A549 (cell line): ENCODE measurements at regions not wholly inside any gene's neighbourhood (a gene's known extent, or its start where the extent isn't known, plus 50 kb on each side); places are given as distances from the start of the nearest gene placed in this dataset.

Experiments
- ATAC-seq, 2 experiments: fragments of 200-7000 bp in 1 of 2; fragments of >200 bp in 1 of 2; cut with Nextera tagmentation in 1 of 2; cut with Tn5 transposase in 1 of 2; 3 replicates each; pipeline versions ENCODE4 v1.8.0 to v1.9.1; 2018 to 2020; ENCODE audit warnings: mild to moderate bottlenecking in 1 of 2, moderate library complexity in 1 of 2
- CTCF ChIA-PET: fragments of 300-600 bp; sonication (Branson Sonifier 250); formaldehyde crosslinking; extraction: SDS; loops from one replicate; lab custom pipeline; 2021; ENCODE audit warnings: antibody characterized with exemption, inconsistent platforms; lab: Yijun Ruan, JAX
- POLR2A ChIA-PET: fragments of 350-600 bp; formaldehyde crosslinking; extraction: SDS; loops from one replicate; lab custom pipeline; 2021; ENCODE audit warnings: antibody characterized with exemption, inconsistent platforms; lab: Yijun Ruan, JAX
- DNase-seq, 2 experiments: peaks; one replicate each; pipeline versions ENCODE4 v3.0.0 to v3.0.0-alpha.2; 2011 to 2016; ENCODE audit warnings: low read depth in 1 of 2, low spot score in 1 of 2
- FAIRE-seq: peaks from 2 replicates; lab custom pipeline; 2011; peaks lifted over from hg19 to GRCh38; lab: Jason Lieb, UNC
- H3K27ac ChIP-seq, 2 experiments: fragments of >200 bp; sonication (Bioruptor Twin); formaldehyde crosslinking; 3 replicates each; pipeline ENCODE4 v1.5.1; 2016 to 2017
- H3K4me1 ChIP-seq: fragments of >200 bp; sonication (Bioruptor Twin); formaldehyde crosslinking; 3 replicates; pipeline ENCODE4 v1.6.1; 2016
- H3K4me2 ChIP-seq: fragments of >200 bp; sonication (Bioruptor Twin); formaldehyde crosslinking; 3 replicates; pipeline ENCODE4 v1.6.1; 2016
- H3K4me3 ChIP-seq: fragments of >200 bp; sonication (Bioruptor Twin); formaldehyde crosslinking; 3 replicates; pipeline ENCODE4 v1.5.1; 2016
- H3K9me3 ChIP-seq: fragments of >200 bp; sonication (Bioruptor Twin); formaldehyde crosslinking; 3 replicates; pipeline ENCODE4 v1.6.1; 2016
- BHLHE40 ChIP-seq: IDR thresholded peaks from 2 replicates; pipeline ENCODE4 v1.6.1; 2012; ENCODE audit warnings: low read depth, low read length, inconsistent platforms
- CBX2 ChIP-seq: fragments of 200-600 bp; sonication (generic); IDR thresholded peaks from 2 replicates; pipeline ENCODE4 v1.6.1; 2016; ENCODE audit warnings: low read depth, mild to moderate bottlenecking, borderline replicate concordance
- CHD4 ChIP-seq: fragments of 200-600 bp; sonication (generic); IDR thresholded peaks from 2 replicates; pipeline ENCODE4 v1.6.1; 2016; ENCODE audit warnings: antibody characterized with exemption, mild to moderate bottlenecking, borderline replicate concordance
- EP300 ChIP-seq, 2 experiments: fragments of >200 bp; sonication (Bioruptor Twin); formaldehyde crosslinking; IDR thresholded peaks; 2 replicates in 1 of 2; 3 replicates in 1 of 2; pipeline ENCODE4 v1.6.1; 2016 to 2017
- ESRRA ChIP-seq: fragments of 150-350 bp; IDR thresholded peaks from 2 replicates; pipeline ENCODE4 v1.6.1; 2014; ENCODE audit warnings: mild to moderate bottlenecking, low read length, borderline replicate concordance
- FOSB ChIP-seq: fragments of 250-450 bp; sonication (Bioruptor Pico); IDR thresholded peaks from 2 replicates; pipeline ENCODE4 v1.5.0; 2020; ENCODE audit warnings: mild to moderate bottlenecking, moderate library complexity
- FOSL2 ChIP-seq, 2 experiments: fragments of 450-650 bp in 1 of 2; fragments of >200 bp in 1 of 2; sonication (Bioruptor Twin) in 1 of 2; formaldehyde crosslinking; IDR thresholded peaks; 2 replicates each; pipeline versions ENCODE4 v1.5.0 to v1.6.1; 2016 to 2020; ENCODE audit warnings: mild to moderate bottlenecking in 1 of 2, moderate library complexity in 1 of 2
- GATA3 ChIP-seq: IDR thresholded peaks from 2 replicates; pipeline ENCODE4 v1.6.1; 2012; ENCODE audit warnings: borderline replicate concordance
- HEYL ChIP-seq: fragments of 250-450 bp; sonication (Bioruptor Pico); IDR thresholded peaks from 2 replicates; pipeline ENCODE4 v1.8.0; 2021; ENCODE audit warnings: mild to moderate bottlenecking, moderate library complexity
- HOXB5 ChIP-seq: fragments of 250-450 bp; sonication (Bioruptor Pico); IDR thresholded peaks from 2 replicates; pipeline ENCODE4 v1.5.0; 2020; ENCODE audit warnings: mild to moderate bottlenecking, moderate library complexity
- MYC ChIP-seq: IDR thresholded peaks from 2 replicates; pipeline ENCODE4 v1.6.1; 2012; ENCODE audit warnings: mild to moderate bottlenecking, inconsistent platforms, low read length, improper control_type of control experiment, borderline replicate concordance
- NR3C1 ChIP-seq: fragments of >200 bp; sonication (Bioruptor Twin); formaldehyde crosslinking; IDR thresholded peaks from 3 replicates; pipeline ENCODE4 v1.6.1; 2017
- RAD21 ChIP-seq, 2 experiments: fragments of >200 bp in 1 of 2; sonication (Bioruptor Twin) in 1 of 2; formaldehyde crosslinking in 1 of 2; IDR thresholded peaks in 1 of 2; conservative IDR thresholded peaks in 1 of 2; 2 replicates in 1 of 2; 3 replicates in 1 of 2; pipeline ENCODE4 v1.6.1; 2012 to 2018; ENCODE audit warnings: inconsistent platforms in 1 of 2
- RCOR1 ChIP-seq: fragments of 150-350 bp; IDR thresholded peaks from 2 replicates; pipeline ENCODE4 v1.6.1; 2014; ENCODE audit warnings: antibody characterized with exemption, low read length, low read depth
- RFX5 ChIP-seq: fragments of 450-650 bp; IDR thresholded peaks from 2 replicates; pipeline ENCODE4 v1.7.1; 2014; ENCODE audit warnings: antibody characterized with exemption, mild to moderate bottlenecking, moderate library complexity
- TP53 ChIP-seq: fragments of 250-450 bp; sonication (Bioruptor Pico); IDR thresholded peaks from 2 replicates; pipeline ENCODE4 v1.5.0; 2021; ENCODE audit warnings: mild to moderate bottlenecking, moderate library complexity
- ZC3H11A ChIP-seq: fragments of 450-650 bp; IDR thresholded peaks from 2 replicates; pipeline ENCODE4 v1.6.1; 2014; ENCODE audit warnings: antibody characterized with exemption, mild to moderate bottlenecking
- ZSCAN20 ChIP-seq: fragments of 250-450 bp; sonication (Bioruptor Pico); IDR thresholded peaks from 2 replicates; pipeline ENCODE4 v1.8.0; 2022; ENCODE audit warnings: mild to moderate bottlenecking, moderate library complexity
- WGBS: methylation state at CpG from one replicate; pipeline ENCODE4 v1.1.6; 2017; ENCODE audit errors: missing lambda C conversion rate; 5-methylcytosine and 5-hydroxymethylcytosine counted together
- TF ChIP-seq, protein P1 (sequence below): IDR thresholded peaks from 2 replicates; pipeline ENCODE4 v1.6.1; 2012
- TF ChIP-seq, protein P2 (sequence below): fragments of 150-350 bp; IDR thresholded peaks from 2 replicates; pipeline ENCODE4 v1.6.1; 2014; ENCODE audit warnings: low read depth, mild to moderate bottlenecking, low read length
- TF ChIP-seq, protein P3 (sequence below): fragments of >200 bp; sonication (Bioruptor Twin); formaldehyde crosslinking; IDR thresholded peaks from 2 replicates; pipeline ENCODE4 v1.6.1; 2016
- TF ChIP-seq, protein P4 (sequence below): fragments of 450-650 bp; IDR thresholded peaks from 2 replicates; pipeline ENCODE4 v1.6.1; 2014; ENCODE audit warnings: antibody characterized with exemption

DNA sequence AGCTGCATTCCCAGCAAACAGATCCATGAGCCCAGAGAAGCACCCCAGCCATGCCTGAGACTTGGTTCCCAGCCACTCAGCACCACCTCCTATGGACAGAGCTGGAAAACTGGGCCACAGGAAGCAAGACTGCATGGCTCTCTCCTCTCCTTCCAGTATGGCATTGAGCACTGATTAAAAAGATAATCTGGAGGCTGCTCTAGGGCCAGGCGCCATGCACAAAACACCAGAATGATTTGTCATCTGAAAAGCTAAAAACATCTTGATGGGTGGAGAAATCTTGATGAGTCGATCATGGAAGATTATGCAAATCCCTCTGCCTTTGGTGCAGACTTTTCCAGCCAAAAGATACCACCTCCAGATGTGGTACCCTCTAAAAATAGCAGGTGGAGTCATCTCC is 62.7 kb upstream of the MRPS22 start:
- CTCF ChIA-PET = interaction anchor here (2.0 kb wide), 1 partner anchor 48 kb away, joined by 7 read pairs; no protein-coding TSS in a partner anchor
- Histone ChIP-seq H3K9me3 (no peaks in the 10 kb centered on the region), H3K4me2 (no peak overlapping the region), H3K4me3 (no peak overlapping the region), H3K4me1 (no peaks in the 10 kb centered on the region), H3K27ac (no peak overlapping the region)
- DNase-seq (no peak), ATAC-seq (no peak), FAIRE-seq (no peak)
- TF ChIP-seq, protein P1, sequence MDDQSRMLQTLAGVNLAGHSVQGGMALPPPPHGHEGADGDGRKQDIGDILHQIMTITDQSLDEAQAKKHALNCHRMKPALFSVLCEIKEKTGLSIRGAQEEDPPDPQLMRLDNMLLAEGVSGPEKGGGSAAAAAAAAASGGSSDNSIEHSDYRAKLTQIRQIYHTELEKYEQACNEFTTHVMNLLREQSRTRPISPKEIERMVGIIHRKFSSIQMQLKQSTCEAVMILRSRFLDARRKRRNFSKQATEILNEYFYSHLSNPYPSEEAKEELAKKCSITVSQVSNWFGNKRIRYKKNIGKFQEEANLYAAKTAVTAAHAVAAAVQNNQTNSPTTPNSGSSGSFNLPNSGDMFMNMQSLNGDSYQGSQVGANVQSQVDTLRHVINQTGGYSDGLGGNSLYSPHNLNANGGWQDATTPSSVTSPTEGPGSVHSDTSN = no peak
- TF ChIP-seq RFX5 (no peak), RAD21 (conservative IDR thresholded peaks at IDR 0.05 in 1 of 2, IDR thresholded peaks at IDR 0.05 in 1 of 2) (no peak), HEYL (no peak), HOXB5 (CRISPR knock-in tag) (no peak), CHD4 (no peak), ZC3H11A (no peak), NR3C1 (no peak)
- POLR2A ChIA-PET = no interaction called here
- WGBS = 64% methylated on average over 2 of the region's 2 CpGs

DNA sequence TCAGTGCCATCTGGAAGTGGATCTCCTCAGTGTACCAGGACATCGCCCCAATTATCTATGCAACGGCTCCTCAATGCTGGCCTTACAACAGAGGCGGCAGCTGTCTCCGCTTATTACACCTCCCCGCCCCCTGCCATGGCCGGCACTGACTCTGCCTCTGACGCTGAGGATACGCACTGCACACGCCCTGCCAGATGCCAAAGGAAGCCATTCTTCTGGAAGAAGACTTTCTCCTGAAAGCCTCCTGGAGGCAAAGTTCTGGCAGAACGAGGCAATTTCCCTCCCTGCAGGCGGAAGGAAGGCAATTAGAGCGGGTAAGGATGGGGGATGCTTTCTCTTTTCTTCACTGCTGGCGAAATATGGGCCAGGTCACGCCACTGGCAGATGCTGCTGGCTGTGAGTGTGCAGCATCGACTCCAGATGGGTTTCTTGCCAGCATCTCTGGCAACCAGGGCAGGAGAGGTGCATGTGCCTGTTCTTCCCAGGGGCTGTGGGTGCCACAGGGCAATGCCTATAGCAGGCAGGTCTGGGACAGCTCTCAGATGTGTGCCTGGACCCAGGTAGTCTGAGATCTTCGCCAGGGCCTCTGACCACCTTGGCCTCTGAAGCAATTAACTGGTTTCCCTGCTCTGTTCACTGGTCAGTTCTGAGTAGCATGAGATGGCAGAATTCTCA is 62.2 kb upstream of the MRPS22 start:
- DNase-seq = no peak
- no peak for FAIRE-seq
- 67% methylated on average over 6 of the region's 16 CpGs for WGBS
- CTCF ChIA-PET = no interaction called here
- H3K4me1 ChIP-seq = no peaks in the 10 kb centered on the region
- no peak for TF ChIP-seq HEYL
- TF ChIP-seq, all 56 proteins: peak for 0
- POLR2A ChIA-PET = no interaction called here
- Histone ChIP-seq H3K9me3 (no peaks in the 10 kb centered on the region), H3K4me2 (no peak overlapping the region), H3K4me3 (no peak overlapping the region), H3K27ac (no peak overlapping the region)
- no peak; a peak in 1 of 6 replicates for ATAC-seq

DNA sequence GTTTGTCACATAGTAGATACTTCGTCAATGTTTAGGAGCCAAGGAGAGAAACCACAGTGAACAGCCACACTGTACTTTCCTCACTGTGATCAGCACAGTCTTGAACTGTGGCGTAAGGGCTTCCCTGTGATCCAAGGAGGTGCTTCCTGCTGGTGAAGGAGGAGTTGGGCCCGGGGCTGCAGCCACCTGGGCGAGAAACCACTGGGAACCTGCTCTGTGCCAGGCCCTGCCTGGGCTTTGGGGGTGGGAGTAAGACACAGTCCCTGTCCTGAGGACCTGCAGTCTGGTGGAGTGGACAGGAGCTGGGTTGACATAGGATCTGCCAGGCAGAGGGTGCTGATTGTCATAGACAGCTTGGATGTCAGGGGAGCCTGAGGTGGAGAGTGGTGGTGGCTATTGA is 60.5 kb upstream of the MRPS22 start:
- H3K27ac ChIP-seq = no peak overlapping the region
- ChIA-PET CTCF (interaction anchor here (0.7 kb wide), 1 partner anchor 45 kb away, joined by 3 read pairs; no protein-coding TSS in a partner anchor), POLR2A (no interaction called here)
- no peaks in the 10 kb centered on the region for H3K9me3 ChIP-seq
- FAIRE-seq (no peak), DNase-seq (no peak), ATAC-seq (no peak)
- no peak overlapping the region for H3K4me2 ChIP-seq
- TF ChIP-seq EP300 (IDR thresholded peaks at IDR 0.05) (no peak), CBX2 (no peak), TP53 (CRISPR knock-in tag) (no peak), HOXB5 (CRISPR knock-in tag) (no peak), ESRRA (no peak)
- H3K4me1 ChIP-seq = no peaks in the 10 kb centered on the region
- no peak overlapping the region for H3K4me3 ChIP-seq
- 60% methylated on average over 4 of the region's 4 CpGs for whole genome bisulfite sequencing

DNA sequence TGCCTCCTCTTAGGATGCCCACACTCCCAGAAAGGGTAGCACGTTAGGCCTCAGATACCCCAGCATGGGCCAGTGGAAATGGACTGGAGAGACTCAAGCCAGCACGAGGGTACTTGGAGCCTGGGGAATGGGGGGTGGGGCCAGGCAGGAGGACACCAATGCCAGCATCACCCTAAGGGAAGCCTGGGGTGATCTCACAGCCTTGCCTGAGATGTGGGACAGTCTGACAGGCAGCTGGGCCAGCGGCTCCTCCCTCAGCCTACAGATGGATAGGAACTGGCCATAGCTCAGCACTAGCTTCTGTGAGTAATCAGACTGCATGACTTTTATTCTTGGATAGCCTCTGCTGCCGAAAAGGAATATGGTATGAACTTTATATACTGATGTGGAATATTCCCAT is 59.6 kb upstream of the MRPS22 start:
- Histone ChIP-seq H3K4me1 (no peaks in the 10 kb centered on the region), H3K9me3 (no peaks in the 10 kb centered on the region), H3K27ac (no peak overlapping the region), H3K4me2 (no peak overlapping the region), H3K4me3 (no peak overlapping the region)
- ChIA-PET CTCF (no interaction called here), POLR2A (no interaction called here)
- FAIRE-seq (no peak), DNase-seq (no peak), ATAC-seq (no peak)
- whole genome bisulfite sequencing = 83% methylated on average over 4 of the region's 4 CpGs
- TF ChIP-seq ZSCAN20 = no peak
- TF ChIP-seq MYC = no peak
- no peak for TF ChIP-seq BHLHE40
- TF ChIP-seq FOSL2 (IDR thresholded peaks at IDR 0.05) = no peak
- no peak for TF ChIP-seq FOSL2 (CRISPR knock-in tag; IDR thresholded peaks at IDR 0.05)
- TF ChIP-seq CBX2 = no peak
- TF ChIP-seq, protein P2, sequence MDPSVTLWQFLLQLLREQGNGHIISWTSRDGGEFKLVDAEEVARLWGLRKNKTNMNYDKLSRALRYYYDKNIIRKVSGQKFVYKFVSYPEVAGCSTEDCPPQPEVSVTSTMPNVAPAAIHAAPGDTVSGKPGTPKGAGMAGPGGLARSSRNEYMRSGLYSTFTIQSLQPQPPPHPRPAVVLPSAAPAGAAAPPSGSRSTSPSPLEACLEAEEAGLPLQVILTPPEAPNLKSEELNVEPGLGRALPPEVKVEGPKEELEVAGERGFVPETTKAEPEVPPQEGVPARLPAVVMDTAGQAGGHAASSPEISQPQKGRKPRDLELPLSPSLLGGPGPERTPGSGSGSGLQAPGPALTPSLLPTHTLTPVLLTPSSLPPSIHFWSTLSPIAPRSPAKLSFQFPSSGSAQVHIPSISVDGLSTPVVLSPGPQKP = no peak
- TF ChIP-seq, protein P3, sequence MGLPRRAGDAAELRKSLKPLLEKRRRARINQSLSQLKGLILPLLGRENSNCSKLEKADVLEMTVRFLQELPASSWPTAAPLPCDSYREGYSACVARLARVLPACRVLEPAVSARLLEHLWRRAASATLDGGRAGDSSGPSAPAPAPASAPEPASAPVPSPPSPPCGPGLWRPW = no peak
- TF ChIP-seq RAD21 (conservative IDR thresholded peaks at IDR 0.05 in 1 of 2, IDR thresholded peaks at IDR 0.05 in 1 of 2) = no peak
- TF ChIP-seq FOSB (CRISPR knock-in tag) = no peak
- no peak for TF ChIP-seq RCOR1
- TF ChIP-seq, protein P4, sequence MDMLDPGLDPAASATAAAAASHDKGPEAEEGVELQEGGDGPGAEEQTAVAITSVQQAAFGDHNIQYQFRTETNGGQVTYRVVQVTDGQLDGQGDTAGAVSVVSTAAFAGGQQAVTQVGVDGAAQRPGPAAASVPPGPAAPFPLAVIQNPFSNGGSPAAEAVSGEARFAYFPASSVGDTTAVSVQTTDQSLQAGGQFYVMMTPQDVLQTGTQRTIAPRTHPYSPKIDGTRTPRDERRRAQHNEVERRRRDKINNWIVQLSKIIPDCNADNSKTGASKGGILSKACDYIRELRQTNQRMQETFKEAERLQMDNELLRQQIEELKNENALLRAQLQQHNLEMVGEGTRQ = no peak
- no peak for TF ChIP-seq GATA3
